OCI-LY7 (cell line): ENCODE measurements at regions not wholly inside any gene's neighbourhood (a gene's known extent, or its start where the extent isn't known, plus 50 kb on each side); places are given as distances from the start of the nearest gene placed in this dataset.

ENCODE experiments used
- BruUV-seq: library from RNA; stranded (reverse); fragments of 400-500 nt; replicated peaks from 2 replicates; lab custom pipeline; 2021; lab: Mats Ljungman, UMichigan
- CTCF ChIA-PET: fragments of 300-600 bp; sonication (Branson Sonifier 250); formaldehyde crosslinking; loops from one replicate; lab custom pipeline; 2022; ENCODE audit warnings: antibody characterized with exemption; ENCODE audit not compliant: unreplicated experiment; lab: Charles Lee
- POLR2A ChIA-PET: fragments of 300-600 bp; sonication (Branson Sonifier 250); formaldehyde crosslinking; loops from one replicate; lab custom pipeline; 2022; ENCODE audit warnings: antibody characterized with exemption; lab: Charles Lee
- DNase-seq: peaks from one replicate; pipeline ENCODE4 v3.0.0-alpha.2; 2015; ENCODE audit warnings: low spot score
- H2AFZ ChIP-seq: fragments of 200-600 bp; sonication (generic), shearing (Covaris generic); 2 replicates; pipeline ENCODE4 v1.6.1; 2014; ENCODE audit warnings: mild to moderate bottlenecking, antibody characterized with exemption, low read length, moderate library complexity
- H3K27ac ChIP-seq: fragments of 200-600 bp; sonication (generic); 2 replicates; pipeline ENCODE4 v1.5.1; 2014; ENCODE audit warnings: mixed run types, low read depth, mild to moderate bottlenecking, moderate library complexity, low read length, inconsistent platforms; ENCODE audit not compliant: poor library complexity, severe bottlenecking
- H3K36me3 ChIP-seq: fragments of 200-600 bp; sonication (generic); 2 replicates; pipeline ENCODE4 v1.6.1; 2014; ENCODE audit warnings: mild to moderate bottlenecking, antibody characterized with exemption, low read length, moderate library complexity, mixed read lengths; ENCODE audit not compliant: insufficient read depth
- H3K4me1 ChIP-seq: fragments of 200-600 bp; sonication (generic); 2 replicates; pipeline ENCODE4 v1.5.1; 2014; ENCODE audit warnings: mild to moderate bottlenecking, low read length; ENCODE audit not compliant: insufficient read depth, poor library complexity, severe bottlenecking
- H3K4me2 ChIP-seq: fragments of 200-600 bp; sonication (generic); 2 replicates; pipeline ENCODE4 v1.6.1; 2014; ENCODE audit warnings: mild to moderate bottlenecking, low read length
- H3K4me3 ChIP-seq: fragments of 200-600 bp; sonication (generic); 2 replicates; pipeline ENCODE4 v1.5.1; 2014; ENCODE audit warnings: mild to moderate bottlenecking, low read depth, low read length; ENCODE audit not compliant: poor library complexity, severe bottlenecking
- H3K79me2 ChIP-seq: fragments of 200-600 bp; sonication (generic); 2 replicates; pipeline ENCODE4 v1.6.1; 2016; ENCODE audit warnings: low read depth, mild to moderate bottlenecking, low read length, moderate library complexity, mixed read lengths; ENCODE audit not compliant: insufficient read depth
- H3K9me2 ChIP-seq: fragments of 200-600 bp; sonication (generic); 2 replicates; pipeline ENCODE4 v1.6.1; 2016; ENCODE audit warnings: mild to moderate bottlenecking, low read length, mixed read lengths; ENCODE audit not compliant: insufficient read depth
- H3K9me3 ChIP-seq: fragments of 200-600 bp; sonication (generic); 2 replicates; pipeline ENCODE4 v1.6.1; 2014; ENCODE audit warnings: mild to moderate bottlenecking, mixed run types, low read length, mixed read lengths
- H4K20me1 ChIP-seq: fragments of 200-600 bp; sonication (generic); 2 replicates; pipeline ENCODE4 v1.6.1; 2014; ENCODE audit warnings: mild to moderate bottlenecking, antibody characterized with exemption, low read length, moderate library complexity, mixed read lengths; ENCODE audit not compliant: insufficient read depth
- EZH2phosphoT487 ChIP-seq: fragments of 200-600 bp; sonication (generic); IDR thresholded peaks from 2 replicates; pipeline ENCODE4 v1.6.1; 2018; ENCODE audit warnings: low read depth, borderline replicate concordance, mild to moderate bottlenecking, mixed run types, antibody characterized with exemption, low read length, moderate library complexity, mixed read lengths
- intact Hi-C: fragments of 100-400 bp; cut with micrococcal nuclease; formaldehyde crosslinking; loops from one replicate; pipeline ENCODE4 v1.10.0; 2022; ENCODE audit not compliant: unreplicated experiment
- TF ChIP-seq, protein P1 (sequence below): fragments of 200-600 bp; sonication (generic); conservative IDR thresholded peaks from 2 replicates; pipeline ENCODE4 v1.5.1; 2014; ENCODE audit warnings: mild to moderate bottlenecking, antibody characterized with exemption, low read length, moderate library complexity, mixed read lengths

DNA sequence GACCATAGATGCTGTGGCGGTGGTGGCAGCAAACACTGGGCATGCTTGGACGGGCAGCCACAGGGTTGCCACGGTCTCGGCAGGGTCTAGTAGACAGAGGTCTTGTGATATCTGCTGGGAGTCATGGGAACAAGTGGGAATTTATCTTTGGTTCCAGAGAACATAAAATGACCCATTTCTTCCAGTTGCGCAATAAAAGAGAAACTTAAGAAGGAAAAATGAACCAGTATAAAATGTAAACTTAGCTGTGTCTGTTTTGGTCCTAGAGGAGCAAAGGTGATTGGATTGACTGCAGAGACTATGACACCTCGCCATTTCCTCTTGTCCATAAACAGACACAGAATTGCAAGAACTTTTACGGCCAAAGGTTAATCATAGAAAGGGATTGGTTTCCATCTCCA lies 132.6 kb upstream of the RBBP8 start:
- H3K9me2 ChIP-seq: no peaks in the 10 kb centered on the region
- H3K36me3 ChIP-seq: no peaks in the 10 kb centered on the region
- H3K9me3 ChIP-seq: no peaks in the 10 kb centered on the region
- no peak overlapping the region for H3K27ac ChIP-seq
- H3K4me3 ChIP-seq: no peak overlapping the region
- no peaks in the 10 kb centered on the region for H3K79me2 ChIP-seq
- H2AFZ ChIP-seq: no peak overlapping the region
- no peaks in the 10 kb centered on the region for H3K4me1 ChIP-seq
- no peak overlapping the region for H3K4me2 ChIP-seq
- H4K20me1 ChIP-seq: no peaks in the 10 kb centered on the region
- no peak for TF ChIP-seq EZH2phosphoT487
- TF ChIP-seq, protein P1, sequence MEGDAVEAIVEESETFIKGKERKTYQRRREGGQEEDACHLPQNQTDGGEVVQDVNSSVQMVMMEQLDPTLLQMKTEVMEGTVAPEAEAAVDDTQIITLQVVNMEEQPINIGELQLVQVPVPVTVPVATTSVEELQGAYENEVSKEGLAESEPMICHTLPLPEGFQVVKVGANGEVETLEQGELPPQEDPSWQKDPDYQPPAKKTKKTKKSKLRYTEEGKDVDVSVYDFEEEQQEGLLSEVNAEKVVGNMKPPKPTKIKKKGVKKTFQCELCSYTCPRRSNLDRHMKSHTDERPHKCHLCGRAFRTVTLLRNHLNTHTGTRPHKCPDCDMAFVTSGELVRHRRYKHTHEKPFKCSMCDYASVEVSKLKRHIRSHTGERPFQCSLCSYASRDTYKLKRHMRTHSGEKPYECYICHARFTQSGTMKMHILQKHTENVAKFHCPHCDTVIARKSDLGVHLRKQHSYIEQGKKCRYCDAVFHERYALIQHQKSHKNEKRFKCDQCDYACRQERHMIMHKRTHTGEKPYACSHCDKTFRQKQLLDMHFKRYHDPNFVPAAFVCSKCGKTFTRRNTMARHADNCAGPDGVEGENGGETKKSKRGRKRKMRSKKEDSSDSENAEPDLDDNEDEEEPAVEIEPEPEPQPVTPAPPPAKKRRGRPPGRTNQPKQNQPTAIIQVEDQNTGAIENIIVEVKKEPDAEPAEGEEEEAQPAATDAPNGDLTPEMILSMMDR: no peak
- CTCF ChIA-PET: no interaction called here
- POLR2A ChIA-PET: no interaction called here
- no peak for DNase-seq
- BruUV-seq: no TSS peak
- intact Hi-C loops: loop anchor here (10.0 kb wide), 2 partner anchors 314 to 614 kb away; no protein-coding TSS in a partner anchor

DNA sequence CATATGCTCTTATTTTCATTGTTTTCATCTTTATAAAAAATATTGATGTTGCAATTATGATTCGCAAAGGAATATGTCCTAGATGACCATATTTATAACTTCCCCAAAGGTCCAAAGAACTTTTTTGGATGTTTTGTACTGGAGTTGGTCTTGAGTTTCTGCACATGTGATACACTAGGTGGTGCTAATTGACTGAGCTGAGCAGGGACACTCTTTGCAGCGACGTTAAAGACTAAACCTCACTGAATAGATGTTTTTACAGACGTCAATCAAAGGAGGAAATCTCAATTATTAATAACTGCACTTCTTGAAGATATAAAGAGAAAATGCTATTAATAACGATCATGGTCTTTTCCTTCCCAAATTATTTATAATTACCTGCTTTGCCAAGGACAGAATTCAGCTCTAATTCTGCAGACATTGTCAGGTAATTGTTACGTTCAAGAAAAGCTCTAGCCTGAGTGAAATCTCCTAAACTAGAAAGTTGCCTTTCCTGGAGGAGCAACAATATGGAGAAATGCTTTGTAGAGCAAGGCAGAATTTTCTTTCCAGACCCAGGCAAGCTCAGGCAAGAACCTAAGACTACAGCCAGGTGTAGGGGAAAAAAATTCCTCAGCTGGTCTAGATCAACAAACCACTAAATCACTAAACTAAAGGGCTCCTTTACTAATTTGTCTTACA lies 119.3 kb upstream of the RBBP8 start:
- no peaks in the 10 kb centered on the region for H3K9me3 ChIP-seq
- H3K9me2 ChIP-seq: no peaks in the 10 kb centered on the region
- H3K36me3 ChIP-seq: no peaks in the 10 kb centered on the region
- DNase-seq: peak; percentile 33
- BruUV-seq: no TSS peak
- H3K4me2 ChIP-seq: no peak overlapping the region
- H3K4me3 ChIP-seq: no peak overlapping the region
- TF ChIP-seq, protein P1: peak; percentile 77
- TF ChIP-seq EZH2phosphoT487: no peak
- H4K20me1 ChIP-seq: no peaks in the 10 kb centered on the region
- H3K4me1 ChIP-seq: no peaks in the 10 kb centered on the region
- intact Hi-C loops: loop anchor here (5.0 kb wide), 1 partner anchor 184 kb away; no protein-coding TSS in a partner anchor
- ChIA-PET POLR2A (interaction anchor here (0.6 kb wide), 1 partner anchor 538 kb away, joined by 3 read pairs; no protein-coding TSS in a partner anchor), CTCF (no interaction called here)
- no peak overlapping the region for H2AFZ ChIP-seq
- H3K27ac ChIP-seq: no peak overlapping the region
- H3K79me2 ChIP-seq: no peaks in the 10 kb centered on the region

DNA sequence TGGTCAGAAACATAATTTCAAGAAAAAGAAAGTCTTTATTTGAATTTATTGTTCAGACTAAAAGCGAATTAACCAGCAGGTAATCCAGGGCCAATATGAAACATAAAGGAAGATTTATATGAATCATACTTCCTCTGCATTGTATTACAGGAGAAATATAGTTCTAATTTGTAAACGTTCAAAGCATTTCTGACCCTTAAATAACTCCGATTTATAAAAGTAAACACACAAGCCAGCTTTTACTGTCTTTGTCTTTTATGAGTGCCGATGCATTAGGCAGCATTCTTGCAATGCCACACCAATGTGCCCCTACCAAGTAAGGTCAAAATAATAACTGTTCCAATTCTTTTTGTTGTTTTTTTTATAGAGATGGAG lies 118.8 kb upstream of the RBBP8 start:
- H2AFZ ChIP-seq: no peak overlapping the region
- H3K9me3 ChIP-seq: no peaks in the 10 kb centered on the region
- ChIA-PET POLR2A (interaction anchor here (0.6 to 0.7 kb wide), 2 partner anchors 20 to 538 kb away, joined by 3 read pairs; no protein-coding TSS in a partner anchor), CTCF (no interaction called here)
- H4K20me1 ChIP-seq: no peaks in the 10 kb centered on the region
- DNase-seq: no peak
- no peak overlapping the region for H3K27ac ChIP-seq
- H3K9me2 ChIP-seq: no peaks in the 10 kb centered on the region
- BruUV-seq: no TSS peak
- H3K4me2 ChIP-seq: no peak overlapping the region
- no peak overlapping the region for H3K4me3 ChIP-seq
- H3K79me2 ChIP-seq: no peaks in the 10 kb centered on the region
- no peaks in the 10 kb centered on the region for H3K4me1 ChIP-seq
- H3K36me3 ChIP-seq: no peaks in the 10 kb centered on the region
- intact Hi-C loops: loop anchor here (5.0 kb wide), 1 partner anchor 183 kb away; no protein-coding TSS in a partner anchor
- TF ChIP-seq, protein P1: no peak
- no peak for TF ChIP-seq EZH2phosphoT487
